Gastrocnemius medialis (tissue), 4 donors: ENCODE measurements at regions not wholly inside any gene's neighbourhood (a gene's known extent, or its start where the extent isn't known, plus 50 kb on each side); places are given as distances from the start of the nearest gene placed in this dataset.

Experiments
- ATAC-seq, 2 donors: fragments of 150-250 bp; one replicate each; pipeline ENCODE4 v1.9.1; 2016
- DNase-seq, 2 donors: peaks; one replicate each; pipeline ENCODE4 v3.0.0-alpha.2; 2019
- H3K27ac ChIP-seq, 4 donors: fragments of 200-600 bp; sonication (generic); 1 replicate in 1 of 4; 2 replicates in 3 of 4; pipeline ENCODE4 v1.5.1; 2016 to 2018; ENCODE audit warnings: mild to moderate bottlenecking in 2 of 4, moderate library complexity in 1 of 4
- H3K27me3 ChIP-seq, 3 donors: fragments of 200-600 bp; sonication (generic) in 2 of 3; 1 replicate in 1 of 3; 2 replicates in 2 of 3; pipeline versions ENCODE4 v1.5.1 to v1.6.0; 2016 to 2019; ENCODE audit warnings: mild to moderate bottlenecking in 1 of 3, moderate library complexity in 1 of 3
- H3K36me3 ChIP-seq, 2 donors: fragments of 200-600 bp; sonication (generic) in 1 of 2; one replicate each; pipeline ENCODE4 v1.5.1; 2017 to 2018
- H3K4me1 ChIP-seq, 2 donors: fragments of 200-600 bp; sonication (generic) in 1 of 2; one replicate each; pipeline ENCODE4 v1.5.1; 2016 to 2017; ENCODE audit warnings: mild to moderate bottlenecking in 2 of 2
- H3K4me3 ChIP-seq, 4 donors: fragments of 200-600 bp; sonication (generic) in 3 of 4; 1 replicate in 1 of 4; 2 replicates in 3 of 4; pipeline ENCODE4 v1.5.1; 2016 to 2019; ENCODE audit warnings: mild to moderate bottlenecking in 2 of 4
- H3K9me3 ChIP-seq, 3 donors: fragments of 200-600 bp; sonication (generic) in 2 of 3; 1 replicate in 1 of 3; 2 replicates in 2 of 3; pipeline ENCODE4 v1.5.1; 2016 to 2019
- POLR2A ChIP-seq, 2 donors: fragments of 450-650 bp; IDR thresholded peaks; one replicate each; pipeline ENCODE4 v1.6.1; 2017; ENCODE audit warnings: antibody characterized with exemption in 2 of 2, mild to moderate bottlenecking in 2 of 2, moderate library complexity in 2 of 2
- in situ Hi-C, 4 donors: fragments of 200-750 bp; cut with MboI; loops; one replicate each; pipeline versions ENCODE4 v1.15.0 to v1.8.0; 2017; ENCODE audit warnings: low sequenced_read_pairs in 4 of 4
- intact Hi-C: fragments of 100-400 bp; cut with DNase I; formaldehyde crosslinking; loops from one replicate; pipeline ENCODE4 v1.15.1; 2023; ENCODE audit warnings: low total_unique reads
- TF ChIP-seq, protein P1 (sequence below), 5 experiments: fragments of 450-650 bp in 3 of 5; fragments of 200-600 bp in 2 of 5; sonication (generic) in 2 of 5; IDR thresholded peaks in 4 of 5; conservative IDR thresholded peaks in 1 of 5; 1 replicate in 4 of 5; 2 replicates in 1 of 5; pipeline ENCODE4 v1.5.1; 2016 to 2019; ENCODE audit warnings: antibody characterized with exemption in 5 of 5, mild to moderate bottlenecking in 3 of 5, moderate library complexity in 3 of 5

DNA sequence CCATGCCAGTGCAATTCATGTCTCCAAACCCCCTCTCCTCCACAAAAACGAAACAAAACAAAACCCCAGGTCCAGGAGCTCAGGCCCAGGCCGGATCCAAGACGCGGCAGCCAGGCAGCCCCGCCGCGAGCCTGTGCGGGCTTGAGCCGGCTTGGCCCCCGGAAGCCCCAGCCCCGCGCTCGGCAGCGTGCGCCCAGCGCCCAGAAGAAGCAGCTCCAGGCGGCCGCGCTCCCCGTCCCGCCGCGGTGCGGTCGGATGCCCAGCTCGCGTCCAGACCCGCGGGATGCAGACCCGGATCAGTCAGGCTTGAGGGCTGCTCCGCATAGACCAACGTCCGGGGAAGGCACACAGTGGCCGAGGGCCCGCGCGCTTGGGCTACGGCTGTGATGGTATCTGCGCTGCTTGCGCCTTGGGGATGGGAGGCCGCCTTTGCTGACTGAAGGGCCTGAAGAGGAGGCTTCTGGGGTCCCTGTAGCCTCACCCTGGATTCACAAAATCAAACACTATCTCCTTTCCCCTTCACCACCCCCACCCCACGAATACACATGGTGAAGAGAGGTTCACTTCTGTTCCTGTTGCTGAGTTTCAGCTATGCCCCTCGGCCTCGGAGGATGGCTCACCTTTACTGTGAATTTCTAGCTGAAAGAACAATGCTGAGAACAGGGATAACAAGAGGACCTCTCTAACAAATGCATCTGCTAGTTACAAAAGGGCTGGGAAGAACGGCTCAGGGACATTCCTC lies 79.9 kb upstream of the EN2 start:
- DNase-seq (no peak), ATAC-seq (peak in 1 of 2 donors; percentile 29)
- TF ChIP-seq, protein P1, sequence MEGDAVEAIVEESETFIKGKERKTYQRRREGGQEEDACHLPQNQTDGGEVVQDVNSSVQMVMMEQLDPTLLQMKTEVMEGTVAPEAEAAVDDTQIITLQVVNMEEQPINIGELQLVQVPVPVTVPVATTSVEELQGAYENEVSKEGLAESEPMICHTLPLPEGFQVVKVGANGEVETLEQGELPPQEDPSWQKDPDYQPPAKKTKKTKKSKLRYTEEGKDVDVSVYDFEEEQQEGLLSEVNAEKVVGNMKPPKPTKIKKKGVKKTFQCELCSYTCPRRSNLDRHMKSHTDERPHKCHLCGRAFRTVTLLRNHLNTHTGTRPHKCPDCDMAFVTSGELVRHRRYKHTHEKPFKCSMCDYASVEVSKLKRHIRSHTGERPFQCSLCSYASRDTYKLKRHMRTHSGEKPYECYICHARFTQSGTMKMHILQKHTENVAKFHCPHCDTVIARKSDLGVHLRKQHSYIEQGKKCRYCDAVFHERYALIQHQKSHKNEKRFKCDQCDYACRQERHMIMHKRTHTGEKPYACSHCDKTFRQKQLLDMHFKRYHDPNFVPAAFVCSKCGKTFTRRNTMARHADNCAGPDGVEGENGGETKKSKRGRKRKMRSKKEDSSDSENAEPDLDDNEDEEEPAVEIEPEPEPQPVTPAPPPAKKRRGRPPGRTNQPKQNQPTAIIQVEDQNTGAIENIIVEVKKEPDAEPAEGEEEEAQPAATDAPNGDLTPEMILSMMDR (IDR thresholded peaks at IDR 0.05 in 4 of 5, conservative IDR thresholded peaks at IDR 0.05 in 1 of 5), result no peak
- TF ChIP-seq POLR2A (IDR thresholded peaks at IDR 0.05), result no peak
- Histone ChIP-seq H3K36me3 (no peaks in the 10 kb centered on the region), H3K9me3 (no peaks in the 10 kb centered on the region), H3K4me3 (peak overlapping the region in 3 of 4 donors; percentile 3 to 31 (median 13)), H3K27ac (no peak overlapping the region), H3K4me1 (peaks cover 23 to 41% of the 10 kb centered on the region in 2 donors), H3K27me3 (peaks cover 99 to 100% (median 100%) of the 10 kb centered on the region in 3 donors)
- in situ Hi-C loops (no loop called here), intact Hi-C loops (no loop called here)

DNA sequence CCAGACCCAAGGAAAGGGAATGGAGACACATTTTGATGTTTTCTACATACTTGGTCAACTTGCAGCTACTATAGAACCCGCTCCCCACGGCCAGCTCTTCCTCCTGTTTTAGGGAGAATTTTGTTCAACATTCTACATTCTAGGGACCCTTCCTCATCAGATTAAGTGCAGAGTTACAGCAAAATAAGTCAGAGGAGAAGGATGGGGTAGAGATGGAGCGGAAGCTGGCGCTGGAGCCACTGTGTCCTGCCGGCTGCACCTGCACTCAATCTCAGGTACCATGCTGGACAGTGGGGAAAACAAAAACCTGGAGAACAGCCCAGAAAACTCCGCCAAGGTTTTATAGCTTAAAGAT lies 79.4 kb upstream of the EN2 start:
- DNase-seq (no peak), ATAC-seq (no peak)
- no peak overlapping the region for H3K27ac ChIP-seq
- no peaks in the 10 kb centered on the region for H3K36me3 ChIP-seq
- H3K4me1 ChIP-seq, result peaks cover 17 to 35% of the 10 kb centered on the region in 2 donors
- TF ChIP-seq, protein P1 (IDR thresholded peaks at IDR 0.05 in 4 of 5, conservative IDR thresholded peaks at IDR 0.05 in 1 of 5), result no peak
- no peak for TF ChIP-seq POLR2A (IDR thresholded peaks at IDR 0.05)
- in situ Hi-C loops (no loop called here), intact Hi-C loops (no loop called here)
- H3K4me3 ChIP-seq, result peak overlapping the region in 1 of 4 donors; percentile 31
- H3K9me3 ChIP-seq, result no peaks in the 10 kb centered on the region
- H3K27me3 ChIP-seq, result peaks cover 99 to 100% (median 100%) of the 10 kb centered on the region in 3 donors

DNA sequence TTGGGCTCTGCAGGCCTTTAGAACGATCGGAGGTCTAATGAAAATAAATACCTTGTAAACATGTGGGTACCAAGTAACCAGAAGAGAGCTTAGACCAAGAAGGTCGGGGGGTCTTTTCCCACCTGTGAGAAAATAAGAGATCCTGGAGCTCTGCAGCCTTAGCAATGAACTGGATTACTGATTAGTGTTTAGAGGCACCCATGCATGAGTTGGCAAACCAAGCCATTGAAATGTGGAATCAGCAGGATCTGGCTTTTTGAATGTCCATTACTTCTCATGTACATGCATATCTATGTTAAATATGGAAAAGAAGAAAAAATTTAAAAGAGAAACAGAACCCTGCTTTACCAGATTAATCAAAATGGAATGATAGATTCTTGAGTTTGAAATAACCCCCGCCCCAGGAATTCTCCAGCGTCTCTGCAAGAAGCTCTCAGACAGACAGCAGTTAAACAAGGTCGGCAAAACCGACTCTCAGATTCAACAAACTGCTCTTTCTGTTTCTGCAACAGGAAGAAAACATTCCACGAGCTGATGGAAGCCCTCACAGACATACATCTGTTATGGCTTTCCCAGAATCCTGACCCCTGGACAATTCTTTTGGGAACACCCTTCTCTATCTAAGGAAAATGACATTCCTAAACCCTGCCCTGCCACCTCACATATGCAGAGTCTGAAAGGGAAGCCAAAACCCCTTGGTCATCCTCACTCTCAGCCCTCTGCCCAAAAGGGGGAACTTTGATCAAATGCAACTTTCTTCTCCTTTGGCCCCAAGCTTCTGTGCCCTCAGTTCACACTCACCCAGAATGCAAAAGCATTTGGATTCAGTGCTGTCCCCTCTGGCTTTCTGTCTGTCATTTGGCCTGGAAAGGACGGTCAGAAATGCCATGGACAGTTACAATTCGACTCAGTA lies 78.7 kb upstream of the EN2 start:
- ATAC-seq, result no peak
- no peaks in the 10 kb centered on the region for H3K36me3 ChIP-seq
- intact Hi-C loops, result no loop called here
- TF ChIP-seq, protein P1 (IDR thresholded peaks at IDR 0.05 in 4 of 5, conservative IDR thresholded peaks at IDR 0.05 in 1 of 5), result no peak
- no peak for TF ChIP-seq POLR2A (IDR thresholded peaks at IDR 0.05)
- H3K4me1 ChIP-seq, result peaks cover 16 to 29% of the 10 kb centered on the region in 2 donors
- H3K4me3 ChIP-seq, result no peak overlapping the region
- DNase-seq, result no peak
- peaks cover 96 to 100% (median 100%) of the 10 kb centered on the region in 3 donors for H3K27me3 ChIP-seq
- in situ Hi-C loops, result no loop called here
- H3K27ac ChIP-seq, result no peak overlapping the region
- H3K9me3 ChIP-seq, result no peaks in the 10 kb centered on the region

DNA sequence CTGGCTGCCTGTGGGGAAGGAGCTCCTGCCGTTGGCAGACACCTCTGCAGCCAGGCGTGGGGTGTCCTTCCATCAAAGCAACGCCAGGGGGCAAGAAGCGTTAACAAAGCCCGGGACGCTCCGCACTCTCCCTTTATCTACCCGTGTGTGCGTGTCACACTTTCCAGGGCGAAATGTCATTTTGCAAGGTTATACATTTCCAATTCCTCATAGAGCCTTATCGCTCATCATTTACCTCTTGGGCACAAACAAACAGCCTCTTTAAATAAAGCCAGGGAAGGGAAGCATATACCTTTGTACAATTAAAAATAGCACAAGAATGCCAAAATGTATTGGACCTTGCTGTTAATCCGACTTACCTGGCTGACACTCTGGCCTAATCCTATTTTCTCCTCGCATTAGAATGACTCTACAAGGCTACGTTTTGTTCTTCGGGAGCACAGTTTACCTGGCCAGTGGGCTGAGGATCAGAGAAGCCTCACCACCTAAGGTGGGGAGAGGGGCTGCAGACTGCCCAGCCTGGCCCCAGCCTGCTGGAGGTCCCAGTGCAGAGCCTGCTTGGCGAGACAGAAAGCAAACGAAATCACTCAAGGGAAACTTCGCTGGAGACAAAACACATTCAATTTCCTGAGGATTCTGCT lies 77.6 kb upstream of the EN2 start:
- no peaks in the 10 kb centered on the region for H3K36me3 ChIP-seq
- peaks cover 91 to 99% (median 97%) of the 10 kb centered on the region in 3 donors for H3K27me3 ChIP-seq
- TF ChIP-seq POLR2A (IDR thresholded peaks at IDR 0.05), result no peak
- TF ChIP-seq, protein P1 (IDR thresholded peaks at IDR 0.05 in 4 of 5, conservative IDR thresholded peaks at IDR 0.05 in 1 of 5), result peak; percentile 36 to 78 (median 49)
- in situ Hi-C loops (no loop called here), intact Hi-C loops (loop anchor here (5.0 kb wide), 1 partner anchor 77 kb away; the partner anchor contains the start of gene EN2)
- DNase-seq (peak; percentile 33 to 56), ATAC-seq (peak; percentile 49 to 85)
- no peak overlapping the region for H3K4me3 ChIP-seq
- peaks cover 16 to 19% of the 10 kb centered on the region in 2 donors for H3K4me1 ChIP-seq
- no peak overlapping the region for H3K27ac ChIP-seq
- H3K9me3 ChIP-seq, result no peaks in the 10 kb centered on the region
